ENCODE measurements at regions not wholly inside any gene's neighbourhood (a gene's known extent, or its start where the extent isn't known, plus 50 kb on each side); places are given as distances from the start of the nearest gene placed in this dataset.

DNA sequence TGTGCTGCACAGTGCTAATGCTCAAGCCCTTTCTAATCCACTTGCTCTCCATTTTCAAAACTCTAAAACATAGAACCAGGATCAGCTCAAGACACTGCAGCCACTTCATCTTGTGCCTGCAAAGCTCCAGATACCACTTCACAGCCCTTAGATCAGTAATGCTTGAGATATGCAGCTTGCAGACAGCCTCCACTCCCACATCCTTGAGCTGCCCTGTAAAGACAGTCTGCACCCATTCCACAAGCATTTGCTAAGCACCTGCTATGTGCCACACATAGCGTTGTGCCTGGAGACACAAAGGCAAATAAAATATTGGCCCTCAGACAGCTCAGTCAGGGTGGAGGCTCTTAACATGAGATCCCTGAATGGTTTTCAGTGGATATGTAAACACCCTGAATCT lies 192.5 kb upstream of the SNX19 start:
- no peak for TF ChIP-seq EZH2phosphoT487 (IDR thresholded peaks at IDR 0.05; ENCODE audit: low read depth, severe bottlenecking, unreplicated experiment)
- TF ChIP-seq, protein P1, sequence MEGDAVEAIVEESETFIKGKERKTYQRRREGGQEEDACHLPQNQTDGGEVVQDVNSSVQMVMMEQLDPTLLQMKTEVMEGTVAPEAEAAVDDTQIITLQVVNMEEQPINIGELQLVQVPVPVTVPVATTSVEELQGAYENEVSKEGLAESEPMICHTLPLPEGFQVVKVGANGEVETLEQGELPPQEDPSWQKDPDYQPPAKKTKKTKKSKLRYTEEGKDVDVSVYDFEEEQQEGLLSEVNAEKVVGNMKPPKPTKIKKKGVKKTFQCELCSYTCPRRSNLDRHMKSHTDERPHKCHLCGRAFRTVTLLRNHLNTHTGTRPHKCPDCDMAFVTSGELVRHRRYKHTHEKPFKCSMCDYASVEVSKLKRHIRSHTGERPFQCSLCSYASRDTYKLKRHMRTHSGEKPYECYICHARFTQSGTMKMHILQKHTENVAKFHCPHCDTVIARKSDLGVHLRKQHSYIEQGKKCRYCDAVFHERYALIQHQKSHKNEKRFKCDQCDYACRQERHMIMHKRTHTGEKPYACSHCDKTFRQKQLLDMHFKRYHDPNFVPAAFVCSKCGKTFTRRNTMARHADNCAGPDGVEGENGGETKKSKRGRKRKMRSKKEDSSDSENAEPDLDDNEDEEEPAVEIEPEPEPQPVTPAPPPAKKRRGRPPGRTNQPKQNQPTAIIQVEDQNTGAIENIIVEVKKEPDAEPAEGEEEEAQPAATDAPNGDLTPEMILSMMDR (IDR thresholded peaks at IDR 0.05; ENCODE audit: poor library complexity), result no peak
- TF ChIP-seq EZH2 (IDR thresholded peaks at IDR 0.05; ENCODE audit: borderline replicate concordance), result no peak
- no peaks in the 10 kb centered on the region for H4K20me1 ChIP-seq (ENCODE audit: insufficient read depth, poor library complexity, severe bottlenecking)
- H3K4me3 ChIP-seq, result no peak overlapping the region
- no peaks in the 10 kb centered on the region for H3K4me1 ChIP-seq (ENCODE audit: insufficient read depth)
- H3K9me2 ChIP-seq (replicated peaks; ENCODE audit: insufficient read depth), result no peaks in the 10 kb centered on the region
- H3K27ac ChIP-seq, result no peak overlapping the region
- no peaks in the 10 kb centered on the region for H3K9me3 ChIP-seq (ENCODE audit: low read depth)
- no peak overlapping the region for H2AFZ ChIP-seq
- 61% methylated on average over 1 of the region's 1 CpG for WGBS (ENCODE audit: low lambda C conversion rate, missing lambda C conversion rate)
- H3K79me2 ChIP-seq, result no peaks in the 10 kb centered on the region
- no peak for DNase-seq (ENCODE audit: low spot score)
- H3K4me2 ChIP-seq, result no peak overlapping the region
- no peaks in the 10 kb centered on the region for H3K27me3 ChIP-seq
- H3K36me3 ChIP-seq (replicated peaks; ENCODE audit: insufficient read depth, low read depth), result no peaks in the 10 kb centered on the region

DNA sequence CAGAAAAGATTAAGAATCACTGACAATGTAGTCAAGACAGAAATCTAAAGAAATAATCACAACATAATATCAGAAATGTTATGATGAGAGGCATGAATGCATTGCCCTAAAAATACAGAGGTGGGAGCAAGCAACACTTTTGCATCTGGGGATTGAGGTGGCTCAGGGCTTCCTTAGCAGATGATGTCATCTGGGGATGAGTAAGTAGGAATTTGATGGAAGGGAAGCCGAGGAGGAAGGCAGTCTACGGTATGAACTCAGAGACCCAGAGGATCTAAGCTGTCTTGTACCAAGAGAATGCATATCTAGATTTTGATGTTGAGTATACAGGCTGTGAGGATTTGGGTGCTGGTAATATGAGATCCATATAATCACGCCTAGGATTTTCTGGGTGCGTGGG lies 193.0 kb upstream of the SNX19 start:
- Histone ChIP-seq H3K79me2 (no peaks in the 10 kb centered on the region), H3K4me3 (no peak overlapping the region), H3K4me2 (no peak overlapping the region), H3K27ac (no peak overlapping the region), H4K20me1 (ENCODE audit: insufficient read depth, poor library complexity, severe bottlenecking) (no peaks in the 10 kb centered on the region), H2AFZ (no peak overlapping the region), H3K9me2 (replicated peaks; ENCODE audit: insufficient read depth) (no peaks in the 10 kb centered on the region), H3K27me3 (no peaks in the 10 kb centered on the region), H3K36me3 (replicated peaks; ENCODE audit: insufficient read depth, low read depth) (no peaks in the 10 kb centered on the region), H3K4me1 (ENCODE audit: insufficient read depth) (no peaks in the 10 kb centered on the region), H3K9me3 (ENCODE audit: low read depth) (no peaks in the 10 kb centered on the region)
- 69% methylated on average over 4 of the region's 4 CpGs for WGBS (ENCODE audit: low lambda C conversion rate, missing lambda C conversion rate)
- DNase-seq (ENCODE audit: low spot score), result no peak
- TF ChIP-seq EZH2 (IDR thresholded peaks at IDR 0.05; ENCODE audit: borderline replicate concordance) (no peak), EZH2phosphoT487 (IDR thresholded peaks at IDR 0.05; ENCODE audit: low read depth, severe bottlenecking, unreplicated experiment) (no peak)
- TF ChIP-seq, protein P1 (IDR thresholded peaks at IDR 0.05; ENCODE audit: poor library complexity), result no peak

DNA sequence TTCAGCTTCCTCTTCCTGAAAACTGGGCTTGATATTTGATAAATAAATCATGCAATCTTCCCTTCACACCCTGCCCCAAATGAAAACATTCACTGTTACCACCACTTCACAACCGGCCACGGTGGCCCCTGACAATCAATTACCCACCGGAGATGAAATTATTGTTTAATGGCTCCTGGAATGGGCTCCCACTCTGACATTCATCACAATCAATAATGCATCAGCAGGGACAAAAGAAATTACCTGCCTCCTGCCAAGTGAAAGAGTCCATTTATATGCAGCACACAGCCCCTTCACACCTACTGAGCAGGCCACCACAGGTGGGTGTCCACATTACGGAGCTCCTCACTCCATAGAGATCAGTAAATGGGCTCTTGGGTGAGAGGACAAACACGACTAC lies 193.5 kb upstream of the SNX19 start:
- Histone ChIP-seq H3K9me2 (replicated peaks; ENCODE audit: insufficient read depth) (no peaks in the 10 kb centered on the region), H2AFZ (no peak overlapping the region), H3K4me2 (no peak overlapping the region), H3K27ac (no peak overlapping the region), H3K4me3 (no peak overlapping the region), H3K4me1 (ENCODE audit: insufficient read depth) (no peaks in the 10 kb centered on the region), H4K20me1 (ENCODE audit: insufficient read depth, poor library complexity, severe bottlenecking) (no peaks in the 10 kb centered on the region), H3K27me3 (no peaks in the 10 kb centered on the region), H3K79me2 (no peaks in the 10 kb centered on the region), H3K9me3 (ENCODE audit: low read depth) (no peaks in the 10 kb centered on the region), H3K36me3 (replicated peaks; ENCODE audit: insufficient read depth, low read depth) (no peaks in the 10 kb centered on the region)
- TF ChIP-seq EZH2 (IDR thresholded peaks at IDR 0.05; ENCODE audit: borderline replicate concordance) (no peak), EZH2phosphoT487 (IDR thresholded peaks at IDR 0.05; ENCODE audit: low read depth, severe bottlenecking, unreplicated experiment) (no peak)
- TF ChIP-seq, protein P1 (IDR thresholded peaks at IDR 0.05; ENCODE audit: poor library complexity), result no peak
- DNase-seq (ENCODE audit: low spot score), result no peak
- WGBS (ENCODE audit: low lambda C conversion rate, missing lambda C conversion rate), result 81% methylated on average over 5 of the region's 5 CpGs

DNA sequence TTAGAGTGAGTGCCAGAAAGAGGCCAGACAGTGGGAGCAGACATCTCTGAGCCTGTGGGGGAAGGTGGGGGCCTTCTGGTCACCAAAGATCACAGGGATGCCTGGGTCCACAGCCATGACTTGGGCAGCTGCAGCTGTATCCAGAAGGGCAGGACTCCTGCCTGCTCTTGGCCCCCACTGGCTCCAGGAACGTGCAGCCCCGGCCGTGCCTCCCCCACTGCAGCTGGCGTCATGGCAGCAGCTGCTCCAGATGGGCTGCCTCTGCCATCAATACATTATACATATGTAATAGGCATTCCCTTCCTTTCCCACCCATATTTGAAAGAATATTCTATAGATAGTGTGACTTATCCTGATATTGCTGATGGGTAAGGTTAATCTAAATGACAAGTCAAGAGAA lies 195.5 kb upstream of the SNX19 start:
- no peaks in the 10 kb centered on the region for H3K79me2 ChIP-seq
- H3K4me1 ChIP-seq (ENCODE audit: insufficient read depth), result no peaks in the 10 kb centered on the region
- H3K27ac ChIP-seq, result no peak overlapping the region
- H3K4me3 ChIP-seq, result no peak overlapping the region
- H3K36me3 ChIP-seq (replicated peaks; ENCODE audit: insufficient read depth, low read depth), result no peaks in the 10 kb centered on the region
- 88% methylated on average over 4 of the region's 4 CpGs for WGBS (ENCODE audit: low lambda C conversion rate, missing lambda C conversion rate)
- no peaks in the 10 kb centered on the region for H3K27me3 ChIP-seq
- no peaks in the 10 kb centered on the region for H3K9me2 ChIP-seq (replicated peaks; ENCODE audit: insufficient read depth)
- no peak overlapping the region for H3K4me2 ChIP-seq
- DNase-seq (ENCODE audit: low spot score), result no peak
- no peaks in the 10 kb centered on the region for H4K20me1 ChIP-seq (ENCODE audit: insufficient read depth, poor library complexity, severe bottlenecking)
- TF ChIP-seq, protein P1 (IDR thresholded peaks at IDR 0.05; ENCODE audit: poor library complexity), result no peak
- TF ChIP-seq EZH2phosphoT487 (IDR thresholded peaks at IDR 0.05; ENCODE audit: low read depth, severe bottlenecking, unreplicated experiment) (no peak), EZH2 (IDR thresholded peaks at IDR 0.05; ENCODE audit: borderline replicate concordance) (no peak)
- H3K9me3 ChIP-seq (ENCODE audit: low read depth), result no peaks in the 10 kb centered on the region
- H2AFZ ChIP-seq, result no peak overlapping the region

Measured in hepatocyte (in vitro differentiated cells).